Brain microvascular endothelial cell (primary cell): ENCODE measurements at regions not wholly inside any gene's neighbourhood (a gene's known extent, or its start where the extent isn't known, plus 50 kb on each side); places are given as distances from the start of the nearest gene placed in this dataset.
"Not testable (repeated sequence)": the region's sequence is repeated elsewhere in the genome, so short reads cannot be mapped to it uniquely, and the experiment has no call there.

Source experiments
- DNase-seq: peaks from one replicate; pipeline ENCODE4 v3.0.0-alpha.2; 2020
- H3K27ac ChIP-seq: fragments of 250-450 bp; sonication (Bioruptor Pico); 2 replicates; pipeline ENCODE4 v1.5.1; 2020; ENCODE audit warnings: mild to moderate bottlenecking, moderate library complexity
- H3K27me3 ChIP-seq: fragments of 250-450 bp; sonication (Bioruptor Pico); replicated peaks from 2 replicates; pipeline ENCODE4 v1.5.1; 2020; ENCODE audit warnings: mild to moderate bottlenecking
- H3K36me3 ChIP-seq: fragments of 250-450 bp; sonication (Bioruptor Pico); replicated peaks from 2 replicates; pipeline ENCODE4 v1.5.1; 2020; ENCODE audit warnings: mild to moderate bottlenecking
- H3K4me3 ChIP-seq: 2 replicates; pipeline ENCODE4 v1.5.1; 2011; ENCODE audit warnings: low read depth, mild to moderate bottlenecking, control low read depth, low read length, moderate library complexity
- CTCF ChIP-seq: IDR thresholded peaks from 2 replicates; pipeline ENCODE4 v1.5.1; 2011; ENCODE audit warnings: low read depth, mild to moderate bottlenecking, moderate library complexity, low read length, control low read depth, inconsistent platforms; ENCODE audit errors: missing control alignments
- in situ Hi-C: cut with HindIII; loops from 2 replicates; pipeline ENCODE4 v1.10.0; 2017; ENCODE audit warnings: low sequenced_read_pairs, low pct_ligation_motif_present

- Histone ChIP-seq H3K4me3 (no peak overlapping the region), H3K27me3 (no peaks in the 10 kb centered on the region), H3K36me3 (no peaks in the 10 kb centered on the region), H3K27ac (no peak overlapping the region)
- in situ Hi-C loops: no loop called here
- DNase-seq: no peak
- no peak for TF ChIP-seq CTCF
Measured at GRCh38 chr12:72207486-72208409, 64.4 kb upstream of the TRHDE start.

DNA sequence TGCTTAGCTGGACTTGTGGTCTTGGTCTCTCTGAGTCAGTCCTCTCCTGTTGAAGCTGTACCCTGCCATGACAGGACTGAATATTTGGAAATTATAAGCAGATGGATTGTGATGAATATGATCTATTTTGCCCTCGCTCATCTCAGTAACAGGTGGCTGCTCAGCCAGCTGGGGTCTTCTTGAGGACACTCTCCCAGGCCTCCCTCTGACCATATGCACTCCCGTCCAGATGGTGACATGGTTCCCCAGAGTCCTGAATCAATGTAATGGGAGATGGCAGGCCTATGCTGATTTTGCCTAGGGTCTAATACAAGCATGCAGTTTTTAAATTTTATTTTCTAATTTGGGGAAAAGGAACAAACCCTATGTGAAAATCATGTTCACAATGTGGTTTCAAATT, 63.1 kb upstream of the TRHDE start:
- H3K27ac ChIP-seq: no peak overlapping the region
- H3K4me3 ChIP-seq: no peak overlapping the region
- no peaks in the 10 kb centered on the region for H3K27me3 ChIP-seq
- TF ChIP-seq CTCF: no peak
- no peak for DNase-seq
- in situ Hi-C loops: no loop called here
- H3K36me3 ChIP-seq: no peaks in the 10 kb centered on the region

- TF ChIP-seq CTCF: no peak
- H3K36me3 ChIP-seq: no peaks in the 10 kb centered on the region
- no peak overlapping the region for H3K27ac ChIP-seq
- H3K4me3 ChIP-seq: no peak overlapping the region
- H3K27me3 ChIP-seq: no peaks in the 10 kb centered on the region
- in situ Hi-C loops: no loop called here
- DNase-seq: no peak
Measured at GRCh38 chr12:72214163-72214562, 58.0 kb upstream of the TRHDE start.

DNA sequence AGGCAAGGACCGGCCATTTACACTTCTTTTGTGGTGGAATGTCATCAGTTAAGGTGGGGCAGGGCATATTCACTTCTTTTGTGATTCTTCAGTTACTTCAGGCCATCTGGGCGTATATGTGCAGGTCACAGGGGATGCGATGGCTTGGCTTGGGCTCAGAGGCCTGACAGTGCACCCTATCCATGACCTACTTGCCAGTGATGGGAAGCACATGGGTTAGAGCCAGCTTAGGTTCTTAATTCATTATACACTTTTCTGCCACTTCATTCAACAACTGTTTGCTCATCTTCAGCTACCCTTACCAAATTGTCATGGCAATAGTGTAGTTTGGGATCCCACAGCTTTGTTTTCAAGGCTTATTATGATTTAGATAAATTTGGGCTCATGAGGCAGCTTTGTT, 56.9 kb upstream of the TRHDE start:
- DNase-seq, in situ Hi-C loops, H3K27me3 ChIP-seq, H3K4me3 ChIP-seq, H3K27ac ChIP-seq, H3K36me3 ChIP-seq: not testable (repeated sequence)

DNA sequence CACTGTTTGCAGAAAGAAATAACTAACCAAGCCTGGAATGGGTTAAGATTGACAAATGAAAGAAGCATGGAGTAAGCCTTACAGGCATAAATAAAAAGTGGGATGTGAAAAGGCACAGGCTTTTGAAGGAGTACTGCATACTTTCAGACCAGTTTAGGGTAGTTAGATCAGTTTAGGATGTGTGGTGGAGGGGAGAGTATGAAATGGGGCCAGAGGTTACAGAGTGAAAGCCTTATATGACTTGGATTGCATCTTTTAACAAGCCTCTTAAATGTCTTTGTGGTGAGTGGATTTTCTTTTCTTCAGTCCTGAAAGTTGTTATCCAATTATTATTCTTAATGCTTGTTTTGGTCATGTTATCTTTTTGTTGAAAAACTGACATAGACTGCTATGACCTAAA, 52.2 kb upstream of the TRHDE start:
- TF ChIP-seq CTCF: no peak
- Histone ChIP-seq H3K27ac (no peak overlapping the region), H3K27me3 (no peaks in the 10 kb centered on the region), H3K36me3 (no peaks in the 10 kb centered on the region), H3K4me3 (no peak overlapping the region)
- DNase-seq: no peak
- in situ Hi-C loops: no loop called here
